Heart left ventricle (tissue), 16 donors: ENCODE measurements at regions not wholly inside any gene's neighbourhood (a gene's known extent, or its start where the extent isn't known, plus 50 kb on each side); places are given as distances from the start of the nearest gene placed in this dataset.
"Not testable (repeated sequence)": the region's sequence is repeated elsewhere in the genome, so short reads cannot be mapped to it uniquely, and the experiment has no call there.

Source experiments
- ATAC-seq, 4 donors: fragments of 200-7000 bp; cut with Tn5 transposase; one replicate each; pipeline ENCODE4 v1.9.1; 2020 to 2022; ENCODE audit warnings: moderate library complexity in 4 of 4, mild to moderate bottlenecking in 3 of 4, moderate number of reproducible peaks in 1 of 4
- DNase-seq, 5 donors: peaks; one replicate each; pipeline ENCODE4 v3.0.0-alpha.2; 2020
- H3K27ac ChIP-seq, 12 donors: fragments of 200-600 bp; sonication (generic) in 4 of 12; one replicate each; pipeline versions ENCODE4 v1.5.0 to v1.8.0; 2016 to 2022; ENCODE audit warnings: mild to moderate bottlenecking in 2 of 12
- H3K27me3 ChIP-seq, 9 donors: fragments of 200-600 bp; sonication (generic) in 2 of 9; one replicate each; pipeline versions ENCODE4 v1.5.1 to v1.8.0; 2016 to 2022; ENCODE audit warnings: mild to moderate bottlenecking in 3 of 9
- H3K36me3 ChIP-seq, 9 donors: fragments of 200-600 bp; sonication (generic) in 2 of 9; one replicate each; pipeline versions ENCODE4 v1.5.0 to v1.8.0; 2018 to 2022; ENCODE audit warnings: mild to moderate bottlenecking in 2 of 9
- H3K4me1 ChIP-seq, 12 donors: fragments of 200-600 bp; sonication (generic) in 4 of 12; one replicate each; pipeline versions ENCODE4 v1.5.0 to v1.8.0; 2016 to 2022; ENCODE audit warnings: mild to moderate bottlenecking in 3 of 12
- H3K4me3 ChIP-seq, 12 donors: fragments of 200-600 bp; sonication (generic) in 4 of 12; one replicate each; pipeline versions ENCODE4 v1.5.0 to v1.8.0; 2017 to 2022; ENCODE audit warnings: mild to moderate bottlenecking in 9 of 12, moderate library complexity in 4 of 12
- H3K9me3 ChIP-seq, 12 donors: fragments of 200-600 bp; sonication (generic) in 4 of 12; one replicate each; pipeline versions ENCODE4 v1.5.0 to v1.8.0; 2016 to 2022; ENCODE audit warnings: mild to moderate bottlenecking in 1 of 12
- CTCF ChIP-seq, 12 donors: fragments of 200-600 bp; sonication (generic) in 4 of 12; IDR thresholded peaks; one replicate each; pipeline versions ENCODE4 v1.5.0 to v1.8.0; 2018 to 2022; ENCODE audit warnings: antibody characterized with exemption in 12 of 12, mild to moderate bottlenecking in 5 of 12
- POLR2A ChIP-seq, 2 donors: fragments of 450-650 bp; IDR thresholded peaks; one replicate each; pipeline ENCODE4 v1.6.1; 2017; ENCODE audit warnings: antibody characterized with exemption in 2 of 2, mild to moderate bottlenecking in 2 of 2, moderate library complexity in 2 of 2
- WGBS, 4 donors: extraction: QIAGEN DNeasy Blood & Tissue Kit in 2 of 4; methylation state at CpG; one replicate each; pipeline versions ENCODE4 v1.1.5 to v1.1.7; 2013 to 2018; 5-methylcytosine and 5-hydroxymethylcytosine counted together
- intact Hi-C, 10 donors: fragments of 100-400 bp; cut with DNase I; formaldehyde crosslinking; loops; one replicate each; pipeline versions ENCODE4 v1.11.1 to v1.14.2; 2022
- donor health status: ischemic (EF 13 %, LVEDD 7.1; RV severe dilation, severe dysfunction).
- donor health status: healthy with polysubstance abuse.
- donor health status: DM: no; HTN: yes; CAD: no.
- donor health status: DM: no; HTN: no; CAD: no.
- donor health status: ischemic (EF 25% LVEDD 6.9; RV normal size, moderate dysfunction).
- donor health status: ischemic (EF 25% LVEDD 5.7; RV mildly dilated, moderate dysfunction).
- donor health status: healthy.
- donor health status: DM: yes; HTN: yes; CAD: no.
- donor health status: ischemic (EF 35%, LVEDD 5.7; RV mildly dilated, moderate dysfunction).
- donor health status: nonischemic (EF 11% LVEDD 7.7; RV severe dilation, severe dysfunction).
- donor health status: DM: yes; HTN: yes; CAD: no.
- donor health status: PGD.
- donor health status: ischemic (EF 29% LVEDD 5.4; RV normal size, mild dysfunction).
- donor health status: nonischemic (EF 23%, LVEDD 6.1; RV moderate dilation, normal function).

- Histone ChIP-seq H3K9me3 (no peaks in the 10 kb centered on the region), H3K27me3 (no peaks in the 10 kb centered on the region), H3K36me3 (no peaks in the 10 kb centered on the region), H3K4me1 (no peaks in the 10 kb centered on the region), H3K27ac (no peak overlapping the region), H3K4me3 (no peak overlapping the region)
- intact Hi-C loops = no loop called here
- TF ChIP-seq CTCF (IDR thresholded peaks at IDR 0.05) = no peak
- no peak for TF ChIP-seq POLR2A (IDR thresholded peaks at IDR 0.05)
- 32 to 41% (median 33%) methylated on average over 3 of the region's 3 CpGs for WGBS, 4 donors
- DNase-seq (no peak), ATAC-seq (no peak)
Measured at GRCh38 chr4:104915864-104916263, 230.8 kb upstream of the TET2 start.

- no peak for ATAC-seq
- Histone ChIP-seq H3K36me3 (no peaks in the 10 kb centered on the region), H3K9me3 (no peaks in the 10 kb centered on the region), H3K27me3 (no peaks in the 10 kb centered on the region), H3K27ac (no peak overlapping the region), H3K4me3 (no peak overlapping the region), H3K4me1 (no peaks in the 10 kb centered on the region)
- no peak for DNase-seq
- TF ChIP-seq CTCF (IDR thresholded peaks at IDR 0.05) = no peak
- no peak for TF ChIP-seq POLR2A (IDR thresholded peaks at IDR 0.05)
- intact Hi-C loops = no loop called here
Measured at GRCh38 chr4:104919406-104919805, 227.3 kb upstream of the TET2 start.

- Histone ChIP-seq H3K9me3 (peaks cover 0 to 13% (median 2%) of the 10 kb centered on the region in 12 donors), H3K36me3 (no peaks in the 10 kb centered on the region), H3K27me3 (no peaks in the 10 kb centered on the region), H3K4me3 (no peak overlapping the region), H3K4me1 (peaks cover 0 to 11% (median 0%) of the 10 kb centered on the region in 12 donors), H3K27ac (no peak overlapping the region)
- 86 to 90% (median 87%) methylated on average over 7 of the region's 7 CpGs for WGBS, 4 donors
- TF ChIP-seq CTCF (IDR thresholded peaks at IDR 0.05) (no peak), POLR2A (IDR thresholded peaks at IDR 0.05) (no peak)
- ATAC-seq (no peak), DNase-seq (no peak)
- intact Hi-C loops = loop anchor here in 2 of 10 donors (5.0 to 10.0 kb wide), 2 partner anchors 542 to 545 kb away; partner anchors contain the start of gene PPA2 (in 2 of the 2)
Measured at GRCh38 chr4:104930298-104930697, 216.4 kb upstream of the TET2 start.

GRCh38 chr4:104930745-104931736 is 215.6 kb upstream of the TET2 start:
- H3K27ac ChIP-seq, H3K27me3 ChIP-seq, H3K4me3 ChIP-seq, H3K36me3 ChIP-seq, ATAC-seq: not testable (repeated sequence)
- 27 to 52% (median 46%) methylated on average over 4 to 5 of the region's 5 CpGs for WGBS, 4 donors
- peaks cover 0 to 13% (median 4%) of the 10 kb centered on the region in 12 donors for H3K9me3 ChIP-seq
- intact Hi-C loops = loop anchor here in 2 of 10 donors (5.0 to 10.0 kb wide), 2 partner anchors 541 to 544 kb away; partner anchors contain the start of gene PPA2 (in 2 of the 2)
- TF ChIP-seq CTCF (IDR thresholded peaks at IDR 0.05) = peak in 5 of 12 donors; percentile 17 to 36 (median 26)
- peak; percentile 13 to 62 (median 26) for DNase-seq
- peaks cover 0 to 11% (median 0%) of the 10 kb centered on the region in 12 donors for H3K4me1 ChIP-seq
